ENCODE measurements at regions not wholly inside any gene's neighbourhood (a gene's known extent, or its start where the extent isn't known, plus 50 kb on each side); places are given as distances from the start of the nearest gene placed in this dataset.

DNA sequence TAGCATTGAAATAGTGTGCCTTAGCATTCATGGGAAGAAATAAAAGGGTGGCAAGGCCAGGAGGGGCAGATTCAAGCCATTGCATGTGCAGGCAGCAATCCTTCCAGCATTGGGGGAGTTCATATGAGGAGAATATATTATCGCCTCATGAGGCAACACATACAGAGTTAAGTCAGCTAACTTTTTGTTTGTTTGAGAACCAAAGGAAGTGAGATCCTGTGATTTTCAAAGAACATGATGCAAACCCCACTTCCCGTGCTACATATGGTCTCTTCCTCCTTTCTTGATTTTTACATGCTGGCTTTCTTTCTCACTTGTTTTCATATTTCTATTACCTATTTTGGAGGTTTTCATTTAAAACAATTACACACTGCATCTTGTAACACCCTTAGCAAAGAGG is 579.7 kb upstream of the ARID1B start:
- no peak for TF ChIP-seq GATA3 (IDR thresholded peaks at IDR 0.05; ENCODE audit: low read depth, low read length)
- TF ChIP-seq GATA2 (IDR thresholded peaks at IDR 0.05; ENCODE audit: low read depth, low read length): no peak
